22Rv1 (cell line): ENCODE measurements at regions not wholly inside any gene's neighbourhood (a gene's known extent, or its start where the extent isn't known, plus 50 kb on each side); places are given as distances from the start of the nearest gene placed in this dataset.

Experiments used
- H3K27ac ChIP-seq: fragments of 450-650 bp; 2 replicates; pipeline ENCODE4 v1.5.1; 2017
- ZFX ChIP-seq: fragments of 450-650 bp; IDR thresholded peaks from 2 replicates; pipeline ENCODE4 v1.6.1; 2017; ENCODE audit warnings: antibody characterized with exemption, borderline replicate concordance
- TF ChIP-seq, protein P1 (sequence below): fragments of 450-650 bp; IDR thresholded peaks from 2 replicates; pipeline ENCODE4 v1.5.1; 2017; ENCODE audit warnings: mild to moderate bottlenecking

DNA sequence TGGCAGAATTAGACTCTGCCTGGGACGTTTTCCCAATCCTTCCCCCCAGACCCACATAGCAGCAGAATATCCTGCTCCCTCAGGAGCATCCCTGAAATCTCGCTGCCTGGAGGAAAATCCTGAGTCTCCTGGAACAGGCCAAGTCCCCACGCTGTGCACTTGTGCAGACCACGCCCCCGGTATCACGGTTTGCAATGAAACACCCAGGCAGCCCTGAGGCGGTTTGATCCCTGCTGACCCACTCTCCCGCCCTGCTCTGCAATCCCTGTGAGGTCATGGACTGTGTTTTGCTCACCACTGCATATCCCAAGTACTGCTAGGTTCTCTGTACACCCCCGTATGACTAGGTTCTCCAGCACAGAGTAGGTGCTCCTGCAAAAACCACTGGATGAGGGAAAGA, 411.8 kb upstream of the MGMT start:
- TF ChIP-seq, protein P1, sequence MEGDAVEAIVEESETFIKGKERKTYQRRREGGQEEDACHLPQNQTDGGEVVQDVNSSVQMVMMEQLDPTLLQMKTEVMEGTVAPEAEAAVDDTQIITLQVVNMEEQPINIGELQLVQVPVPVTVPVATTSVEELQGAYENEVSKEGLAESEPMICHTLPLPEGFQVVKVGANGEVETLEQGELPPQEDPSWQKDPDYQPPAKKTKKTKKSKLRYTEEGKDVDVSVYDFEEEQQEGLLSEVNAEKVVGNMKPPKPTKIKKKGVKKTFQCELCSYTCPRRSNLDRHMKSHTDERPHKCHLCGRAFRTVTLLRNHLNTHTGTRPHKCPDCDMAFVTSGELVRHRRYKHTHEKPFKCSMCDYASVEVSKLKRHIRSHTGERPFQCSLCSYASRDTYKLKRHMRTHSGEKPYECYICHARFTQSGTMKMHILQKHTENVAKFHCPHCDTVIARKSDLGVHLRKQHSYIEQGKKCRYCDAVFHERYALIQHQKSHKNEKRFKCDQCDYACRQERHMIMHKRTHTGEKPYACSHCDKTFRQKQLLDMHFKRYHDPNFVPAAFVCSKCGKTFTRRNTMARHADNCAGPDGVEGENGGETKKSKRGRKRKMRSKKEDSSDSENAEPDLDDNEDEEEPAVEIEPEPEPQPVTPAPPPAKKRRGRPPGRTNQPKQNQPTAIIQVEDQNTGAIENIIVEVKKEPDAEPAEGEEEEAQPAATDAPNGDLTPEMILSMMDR = no peak
- TF ChIP-seq ZFX = no peak
- H3K27ac ChIP-seq = no peak overlapping the region

DNA sequence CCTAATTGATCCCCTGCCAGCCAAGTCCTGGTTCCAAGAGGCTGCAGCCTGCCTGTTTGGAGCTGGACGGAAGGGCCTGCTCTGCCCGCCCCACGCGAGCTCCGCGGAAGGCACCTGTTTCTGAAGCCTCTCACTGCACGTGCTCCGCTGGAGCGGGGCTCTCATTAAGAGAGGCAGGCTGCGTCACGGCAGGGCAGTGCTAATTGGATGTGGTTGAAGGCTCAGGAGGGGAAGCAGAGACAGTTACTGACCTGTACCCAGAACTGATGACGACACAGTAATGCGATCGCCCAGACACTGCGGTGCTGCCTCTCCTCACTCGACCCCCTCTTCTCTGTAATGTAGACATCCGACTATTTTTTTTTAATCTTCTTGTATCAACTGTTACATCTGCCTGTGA, 411.1 kb upstream of the MGMT start:
- TF ChIP-seq, protein P1 = no peak
- TF ChIP-seq ZFX = no peak
- H3K27ac ChIP-seq = no peak overlapping the region

DNA sequence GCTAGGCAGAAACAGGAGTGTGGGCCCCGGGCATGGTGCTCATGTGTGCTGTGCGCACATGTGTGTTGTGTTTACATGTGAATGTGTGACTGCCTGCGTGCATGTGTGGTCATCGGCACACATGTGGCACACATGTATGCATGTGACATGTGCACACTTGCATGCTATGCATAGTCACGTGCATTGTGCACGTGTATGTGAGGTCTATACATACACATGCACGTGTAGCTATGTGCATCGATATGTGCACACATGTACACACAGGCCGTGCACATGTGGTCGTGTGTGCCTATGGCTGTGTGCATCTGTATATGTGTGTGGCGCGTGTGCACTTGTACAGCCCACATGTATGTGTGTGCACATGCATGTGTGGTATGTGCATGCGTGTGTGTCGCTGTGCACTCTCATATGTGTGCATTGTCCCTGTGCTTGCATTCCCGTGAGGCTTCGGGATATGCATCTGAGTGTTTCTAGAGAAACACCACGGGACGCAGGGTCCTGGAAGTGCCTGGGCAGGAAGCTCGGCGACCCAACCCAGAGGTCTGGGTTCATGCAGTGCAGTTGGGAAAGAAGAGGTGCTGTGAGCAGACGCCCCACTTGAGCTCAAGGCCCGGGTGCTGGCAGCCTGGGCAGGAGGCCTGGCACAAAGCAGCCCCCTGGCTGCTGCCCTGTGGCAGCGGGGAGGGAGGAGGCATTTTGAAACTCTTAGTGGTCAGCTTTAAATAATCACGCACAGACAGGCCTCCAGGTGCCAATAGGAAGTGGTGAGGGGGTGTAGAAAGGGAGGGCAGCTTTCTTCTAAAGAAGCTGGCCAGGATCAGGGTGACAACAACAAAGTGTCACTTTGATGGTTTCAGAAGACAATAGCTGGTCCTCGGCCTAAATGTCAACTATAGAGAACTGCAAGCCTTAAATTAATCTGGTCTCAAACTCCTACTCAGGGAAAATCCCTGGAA, 410.0 kb upstream of the MGMT start:
- no peak overlapping the region for H3K27ac ChIP-seq
- TF ChIP-seq, protein P1 = no peak
- no peak for TF ChIP-seq ZFX

DNA sequence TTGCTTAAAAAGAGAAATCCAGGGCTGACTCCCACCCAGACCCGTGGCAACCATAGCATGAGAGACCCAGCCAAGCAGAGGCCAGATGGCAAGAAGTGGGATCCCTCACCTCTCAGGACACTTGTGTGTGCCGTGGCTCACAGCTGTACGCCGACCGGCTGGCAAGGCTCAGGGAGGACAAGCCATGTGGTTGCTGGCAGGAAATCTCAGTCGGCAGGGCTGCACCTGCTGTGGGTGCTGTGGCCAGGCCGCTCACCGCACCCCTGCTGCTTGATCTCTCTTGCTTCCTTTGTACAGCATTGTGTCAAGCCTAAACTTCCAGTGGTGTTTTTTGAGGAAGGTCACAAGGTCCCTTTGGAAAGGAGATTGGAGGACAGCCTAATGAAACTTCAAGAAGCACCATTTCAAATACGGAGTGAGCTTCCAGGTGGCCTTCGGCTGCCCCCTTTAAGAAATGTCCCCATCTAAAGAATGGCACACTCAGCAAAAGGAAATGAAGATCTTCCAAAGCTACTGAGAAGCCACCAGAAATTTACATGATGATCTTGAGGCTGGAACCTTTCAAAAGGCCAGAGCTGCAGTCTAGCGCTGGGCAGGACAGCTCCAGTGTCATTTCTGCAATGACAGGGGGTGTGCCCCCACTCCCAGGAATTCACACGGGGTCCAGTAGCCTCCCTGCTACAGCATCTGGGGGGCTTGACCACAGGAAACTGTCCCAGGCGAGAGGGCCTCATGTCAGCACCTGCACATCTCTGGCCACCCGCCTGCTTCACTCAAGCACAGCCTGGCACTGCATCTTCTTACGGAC, 409.0 kb upstream of the MGMT start:
- TF ChIP-seq, protein P1 = no peak
- TF ChIP-seq ZFX = no peak

DNA sequence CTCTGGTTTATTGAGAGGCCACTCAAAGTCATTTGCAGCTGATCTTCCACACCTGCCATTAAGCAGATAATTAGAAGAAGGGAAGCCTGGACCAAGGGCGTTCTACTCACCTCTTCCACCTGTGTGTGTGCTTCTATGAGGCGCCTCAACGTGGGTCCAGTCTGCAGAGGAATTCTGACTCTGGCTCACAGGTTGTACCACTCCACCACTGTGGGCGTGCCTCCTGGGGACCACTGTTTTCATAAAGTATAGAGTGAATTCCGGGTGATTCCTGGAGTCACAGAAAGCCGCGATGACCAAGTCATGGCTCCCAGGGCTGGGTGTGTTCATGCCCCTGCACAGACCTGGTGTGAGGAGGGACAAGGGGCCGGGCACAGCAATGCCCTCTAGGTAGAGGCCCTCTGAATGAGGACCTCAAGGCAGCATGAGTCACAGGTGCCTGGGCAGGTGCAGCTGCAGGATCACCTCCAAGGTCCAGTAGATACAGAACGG, 408.3 kb upstream of the MGMT start:
- TF ChIP-seq, protein P1 = no peak
- no peak for TF ChIP-seq ZFX
- no peak overlapping the region for H3K27ac ChIP-seq

More for the DNA sequence above, 409.0 kb upstream of the MGMT start:
- no peak overlapping the region for H3K27ac ChIP-seq

DNA sequence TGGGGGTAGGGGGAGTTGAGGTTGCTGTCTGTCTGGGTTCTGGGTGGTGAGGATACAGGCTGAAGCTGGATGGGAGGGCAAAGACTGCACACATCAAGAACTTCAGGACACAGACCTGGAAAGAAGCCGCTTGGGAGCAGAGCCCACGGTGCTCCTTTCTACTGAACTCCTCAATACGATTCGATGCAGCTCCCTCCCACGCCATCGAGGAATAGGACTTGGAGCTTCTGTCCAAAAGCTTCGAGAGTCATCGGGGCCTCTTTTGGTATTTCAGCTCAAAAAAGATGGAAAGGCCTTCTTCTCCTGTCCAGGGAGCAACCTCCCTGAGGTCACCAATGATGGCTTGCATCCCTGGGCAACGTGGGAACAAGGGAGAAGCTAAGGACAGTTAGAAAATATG, 407.1 kb upstream of the MGMT start:
- no peak for TF ChIP-seq ZFX
- TF ChIP-seq, protein P1 = no peak
- H3K27ac ChIP-seq = no peak overlapping the region
